CD4-positive, alpha-beta T cell treated with Interleukin-15 for 4 hours (primary cell): ENCODE measurements at regions not wholly inside any gene's neighbourhood (a gene's known extent, or its start where the extent isn't known, plus 50 kb on each side); places are given as distances from the start of the nearest gene placed in this dataset.
"Not testable (repeated sequence)": the region's sequence is repeated elsewhere in the genome, so short reads cannot be mapped to it uniquely, and the experiment has no call there.

Experiments used
- DNase-seq: peaks from one replicate; pipeline ENCODE4 v3.0.0-alpha.2; 2020; ENCODE audit warnings: low spot score

DNA sequence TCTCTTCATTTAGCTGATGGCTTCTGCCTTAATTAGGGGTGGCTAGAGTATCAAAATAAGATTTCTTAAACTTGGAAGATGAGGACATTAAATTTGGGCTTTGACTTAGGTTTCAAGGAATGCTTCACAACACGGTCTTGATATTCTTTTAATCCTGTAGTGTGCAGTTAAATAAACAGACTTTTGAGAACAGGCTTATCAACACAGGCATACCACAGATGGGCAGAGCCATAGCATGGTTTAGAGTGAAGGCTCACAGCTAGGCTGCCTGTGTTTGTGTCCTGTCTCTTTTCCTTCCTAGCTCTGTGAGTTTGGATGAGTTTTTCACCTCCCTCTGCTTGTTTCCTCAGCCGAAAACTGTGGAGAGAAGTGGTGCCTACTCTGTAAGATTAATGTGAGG is 102.3 kb upstream of the IPO9 start:
- DNase-seq, result no peak

DNA sequence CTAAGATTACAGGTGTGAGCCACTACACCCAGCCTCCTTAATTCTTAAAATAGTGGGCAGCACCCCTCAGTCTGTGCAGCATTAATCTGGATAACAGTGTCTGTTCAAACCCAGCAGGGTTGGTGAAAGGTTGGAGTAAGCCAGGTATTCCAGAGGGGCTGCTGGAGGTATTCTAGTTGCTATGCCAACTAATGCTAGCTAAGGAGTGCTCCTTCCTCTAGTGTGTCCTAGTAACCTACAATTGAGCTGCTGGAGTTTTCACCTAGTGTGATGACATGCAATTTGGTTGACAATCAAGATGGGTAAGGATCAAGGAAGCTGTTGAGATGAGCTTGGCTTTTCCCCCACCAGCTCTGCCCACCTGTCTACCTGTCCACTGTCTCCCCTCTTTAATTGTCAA is 100.2 kb upstream of the IPO9 start:
- DNase-seq, result no peak

DNA sequence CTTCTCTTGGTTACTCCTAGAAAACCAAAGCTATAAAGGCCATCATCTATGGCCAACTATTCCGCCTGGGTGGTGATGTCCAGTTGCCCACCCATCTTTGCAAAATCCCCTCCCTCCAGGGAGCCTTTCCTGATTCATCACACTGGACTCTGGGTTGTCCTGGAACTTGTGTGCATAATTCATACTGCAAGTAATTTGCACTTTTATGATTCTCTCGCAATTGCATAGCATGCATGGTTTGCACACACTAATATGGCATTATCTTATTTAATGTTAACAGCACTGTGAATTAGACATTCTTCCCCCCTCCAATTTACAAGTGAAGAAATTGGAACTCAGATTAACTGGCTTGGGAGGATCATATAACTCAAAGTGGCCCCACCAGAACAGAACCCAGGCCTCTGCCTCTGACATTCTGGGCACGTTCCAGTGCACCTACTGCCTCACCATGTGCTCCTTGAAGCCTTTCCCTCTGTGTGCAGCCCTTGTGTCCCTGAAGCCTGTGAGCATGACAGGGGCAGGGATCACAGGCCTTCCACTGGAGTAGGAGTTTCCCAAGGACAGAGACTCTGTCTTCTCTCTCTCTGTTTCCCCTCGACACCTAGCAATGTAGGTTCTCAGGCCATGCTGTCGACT is 98.9 kb upstream of the IPO9 start:
- no peak for DNase-seq

DNA sequence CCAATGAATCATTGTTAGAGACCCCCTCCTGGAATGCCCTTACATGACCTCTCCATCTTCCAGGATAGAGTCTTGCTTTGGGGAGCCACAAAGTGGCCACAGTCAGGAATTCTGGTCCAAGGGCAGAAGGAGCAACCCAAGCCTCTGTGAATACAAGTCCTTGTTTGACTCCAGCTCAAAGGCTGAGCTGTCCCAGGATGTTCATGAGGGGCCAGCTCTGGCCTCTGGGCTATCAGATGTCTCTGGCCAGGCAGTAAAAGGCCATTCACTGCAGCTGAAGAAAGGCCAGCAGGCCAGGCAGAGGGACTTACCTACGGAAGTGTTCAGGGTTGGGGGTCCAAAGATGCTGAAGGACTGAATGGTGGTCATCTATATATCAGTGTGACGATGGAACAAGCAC is 98.3 kb upstream of the IPO9 start:
- no peak for DNase-seq

DNA sequence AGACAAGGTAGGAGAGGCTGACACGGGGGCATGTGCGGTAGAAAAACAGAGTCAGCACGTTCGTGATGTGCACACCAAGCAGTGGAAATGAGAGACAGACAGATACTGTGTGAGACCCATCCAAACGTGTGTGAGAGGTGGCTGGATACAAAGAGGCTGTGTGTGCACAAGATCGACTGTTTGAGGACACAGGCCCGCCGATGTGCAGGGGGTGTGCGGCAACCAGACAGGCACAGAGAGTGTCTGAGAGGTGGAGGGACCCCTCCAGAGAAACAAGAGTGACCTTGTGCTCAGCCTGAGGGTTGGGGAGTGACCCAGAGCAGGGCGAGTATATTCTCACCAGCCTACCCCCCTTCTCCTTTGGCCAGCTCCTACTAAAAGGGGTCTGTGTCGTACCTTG is 97.8 kb upstream of the IPO9 start:
- DNase-seq, result no peak

DNA sequence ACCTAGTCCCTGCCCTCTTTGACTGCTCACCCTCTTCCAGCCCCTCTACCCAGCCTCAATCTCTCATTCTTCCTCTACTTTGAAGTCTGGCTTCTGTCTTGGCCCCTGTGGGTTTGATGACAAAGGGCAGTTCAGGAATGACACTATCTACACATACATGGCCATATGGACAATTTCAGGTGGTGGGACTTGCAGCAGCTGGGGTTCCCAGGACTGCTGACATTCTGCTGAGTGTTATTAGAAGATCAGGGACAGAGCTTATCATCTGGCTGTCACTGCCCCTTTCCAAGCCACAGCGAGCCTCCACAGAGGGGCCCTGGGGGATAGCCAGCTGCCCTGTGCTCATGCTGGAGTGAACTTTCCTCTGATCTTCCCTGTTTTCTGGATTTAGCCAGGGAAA is 97.4 kb upstream of the IPO9 start:
- DNase-seq, result no peak

DNA sequence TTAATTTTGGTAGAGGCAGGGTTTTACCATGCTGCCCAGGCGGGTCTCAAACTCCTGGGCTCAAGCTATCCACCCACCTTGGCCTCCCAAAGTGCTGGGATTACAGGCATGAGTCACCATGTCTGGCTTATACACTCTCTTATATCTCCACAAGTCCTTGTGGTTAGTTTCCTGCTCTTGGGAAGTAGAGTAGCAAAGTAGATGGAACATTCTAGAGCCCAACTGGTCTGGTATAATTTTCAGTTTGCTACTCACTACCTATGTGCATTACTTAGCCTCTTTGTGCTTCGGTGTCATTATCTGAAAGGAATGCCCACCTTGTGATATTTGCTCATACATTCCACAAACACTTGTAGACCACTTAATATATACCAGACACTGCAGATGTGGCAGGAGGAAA is 96.6 kb upstream of the IPO9 start:
- no peak for DNase-seq

DNA sequence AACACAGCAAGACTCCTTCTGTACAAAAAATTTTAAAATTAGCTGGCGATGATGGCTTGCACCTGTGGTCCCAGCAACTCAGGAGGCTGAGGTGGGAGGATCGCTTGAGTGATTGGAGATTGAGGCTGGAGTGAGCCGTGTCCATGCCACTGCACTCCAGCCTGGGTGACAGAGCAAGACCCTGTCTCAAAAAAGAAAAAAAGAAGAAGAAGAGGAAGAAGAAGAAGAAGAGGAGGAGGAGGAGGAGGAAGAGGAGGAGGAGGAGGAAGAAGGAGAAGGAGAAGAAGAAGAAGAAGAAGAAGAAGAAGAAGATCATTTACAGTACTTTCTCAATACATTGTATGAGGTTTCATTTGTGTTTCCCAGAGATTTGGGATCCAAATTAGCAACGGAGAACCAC is 94.7 kb upstream of the IPO9 start:
- DNase-seq, result not testable (repeated sequence)

DNA sequence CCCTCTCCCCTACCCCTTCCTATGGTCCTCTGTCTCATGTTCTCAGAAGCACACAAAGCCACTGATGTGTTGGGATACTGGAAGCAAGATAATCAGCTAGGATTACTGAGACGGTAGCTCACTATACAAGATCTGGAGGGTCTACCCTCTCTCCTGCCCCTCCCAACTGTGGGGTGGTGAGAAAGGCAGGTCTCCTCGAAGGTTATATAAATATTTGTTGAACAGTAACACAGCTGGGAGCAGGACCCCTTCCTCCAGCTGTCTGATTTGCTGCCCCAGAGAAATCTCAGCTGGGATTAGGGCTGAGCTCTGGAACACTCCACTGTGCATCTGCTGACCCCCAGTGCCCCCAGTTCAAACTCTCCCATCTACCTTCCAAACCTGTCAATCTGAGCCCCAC is 94.2 kb upstream of the IPO9 start:
- no peak for DNase-seq

DNA sequence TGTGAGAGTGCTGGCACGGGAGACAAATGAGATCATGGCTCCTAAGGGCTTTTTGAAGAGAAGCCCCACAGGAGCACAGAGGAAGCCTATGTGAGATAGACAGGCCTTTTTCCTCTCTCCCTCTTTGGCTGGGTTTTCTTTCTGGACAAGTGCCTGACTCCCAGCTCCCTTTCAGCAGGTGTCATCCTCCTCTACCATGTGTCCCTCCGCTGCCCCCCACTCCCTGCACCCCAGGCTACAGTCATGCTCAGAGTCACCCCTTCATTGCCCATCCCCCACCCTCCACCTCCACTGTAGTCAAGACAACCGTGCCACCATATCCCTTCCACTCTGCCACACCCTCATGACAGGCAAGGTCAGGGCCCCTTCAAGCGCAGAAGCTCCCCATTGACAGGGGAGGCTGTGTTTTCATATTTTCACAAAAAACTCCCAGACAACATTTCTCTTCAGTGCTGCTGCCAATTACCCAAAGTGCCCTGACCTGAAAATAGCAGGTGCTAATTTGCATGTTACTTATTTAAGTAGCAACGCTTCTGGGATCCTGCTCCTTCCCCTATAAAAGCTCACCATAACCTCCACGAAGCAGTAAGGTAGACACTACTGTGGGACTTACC is 92.1 kb upstream of the IPO9 start:
- no peak for DNase-seq

DNA sequence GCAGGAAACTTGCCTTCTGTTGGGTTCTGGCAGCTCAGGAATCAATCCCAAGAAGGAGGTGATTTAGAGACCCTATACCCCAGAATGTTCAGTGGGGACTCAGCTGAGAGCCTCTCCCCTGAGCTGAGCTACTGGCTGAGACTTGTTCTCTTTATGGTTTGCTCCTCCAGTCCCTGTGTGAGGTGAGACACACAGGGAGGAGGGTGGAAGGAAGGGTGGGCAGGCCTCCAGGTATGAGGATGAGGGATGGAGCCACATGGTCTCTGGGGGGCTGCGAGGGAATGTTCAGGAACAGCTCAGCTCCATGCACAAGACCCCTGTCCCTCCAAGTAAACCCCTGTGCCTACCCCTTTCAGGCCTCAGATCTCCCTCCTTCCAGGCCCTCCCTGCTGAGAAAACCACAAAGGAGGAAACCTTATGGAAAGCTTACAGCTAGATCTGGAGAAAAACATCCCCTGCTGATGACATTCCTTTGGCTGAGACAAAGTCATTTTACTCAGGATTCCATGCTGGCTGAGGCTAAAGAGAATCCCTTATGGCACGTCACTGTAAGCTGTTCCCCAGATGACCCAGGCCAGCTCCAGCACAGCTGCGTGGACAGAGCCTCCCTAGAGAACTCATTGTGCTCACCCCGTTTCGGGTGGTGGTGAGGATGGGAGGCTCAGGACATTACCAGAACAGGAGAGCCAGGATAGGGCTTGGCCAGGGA is 91.5 kb upstream of the IPO9 start:
- no peak for DNase-seq

DNA sequence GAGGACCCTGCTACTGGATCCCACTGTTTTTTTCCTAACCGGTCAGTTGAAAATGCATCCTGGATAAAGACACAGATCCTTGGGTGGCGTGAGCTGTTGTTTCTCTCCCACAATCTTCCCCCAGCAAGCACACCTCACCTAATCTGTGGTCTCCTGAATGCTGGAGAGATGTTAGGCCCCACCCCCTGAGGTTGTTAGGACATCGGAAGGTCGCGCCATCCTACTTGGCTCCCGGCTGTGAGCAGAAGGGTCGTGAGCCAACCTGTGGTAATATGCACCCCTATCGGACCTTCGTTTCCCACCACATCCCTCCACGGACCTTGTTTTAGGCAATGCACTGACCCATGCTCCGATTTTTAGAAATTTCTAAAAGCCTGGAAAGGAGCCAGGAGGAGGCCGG is 89.9 kb upstream of the IPO9 start:
- no peak for DNase-seq

DNA sequence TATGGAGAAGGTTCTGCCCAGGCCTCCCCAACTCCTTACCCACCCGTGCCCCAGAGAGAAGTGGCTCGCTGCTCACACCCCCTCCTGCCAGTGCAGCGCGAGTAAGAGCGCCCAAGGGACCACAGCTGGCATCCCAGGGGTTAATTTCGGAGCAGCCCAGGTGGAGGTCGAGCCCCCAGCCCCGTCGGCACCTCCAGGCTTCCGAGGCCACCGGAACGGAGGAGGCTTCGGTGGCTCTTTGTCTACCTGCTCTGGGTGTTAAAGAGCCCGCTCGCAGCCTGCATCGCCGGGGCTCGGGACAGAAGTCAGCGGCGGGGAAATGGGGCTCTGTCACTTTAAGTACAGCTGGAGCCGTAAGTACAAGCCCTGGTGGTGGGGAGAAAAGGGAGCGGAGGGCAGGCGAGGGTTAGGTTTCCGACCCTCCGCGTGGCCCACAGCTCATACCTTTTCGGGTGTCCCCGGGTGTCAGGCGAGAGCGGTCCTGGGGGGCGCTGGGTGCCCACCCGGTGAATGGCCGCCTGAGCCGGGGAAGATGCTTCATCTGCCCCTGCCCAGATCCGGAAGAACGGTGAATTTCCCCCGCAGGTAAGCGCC is 89.4 kb upstream of the IPO9 start:
- DNase-seq, result peak; percentile 46

DNA sequence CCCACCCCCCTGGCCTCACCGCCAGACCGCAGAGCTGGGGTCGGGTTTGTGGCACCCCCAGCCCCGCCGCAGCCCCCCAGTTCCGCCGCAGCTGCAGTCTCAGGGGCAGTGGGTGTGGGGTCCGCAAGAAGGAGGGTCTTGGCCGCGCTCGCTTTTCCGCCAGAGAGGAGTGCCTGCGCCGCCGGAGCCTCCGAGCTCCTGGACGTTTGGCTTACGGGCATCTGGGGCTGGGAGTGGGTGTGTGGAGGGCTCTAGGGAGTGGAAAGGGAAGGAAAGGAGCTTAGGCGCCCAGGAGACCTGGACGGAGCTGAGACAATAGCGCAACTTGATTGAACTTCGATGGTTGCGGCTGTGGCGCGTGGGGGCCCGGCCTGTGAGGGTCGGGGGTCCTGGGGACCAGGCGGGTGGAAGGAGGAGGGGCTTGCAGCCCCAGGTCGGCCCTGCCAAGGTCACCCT is 88.8 kb upstream of the IPO9 start:
- no peak for DNase-seq

DNA sequence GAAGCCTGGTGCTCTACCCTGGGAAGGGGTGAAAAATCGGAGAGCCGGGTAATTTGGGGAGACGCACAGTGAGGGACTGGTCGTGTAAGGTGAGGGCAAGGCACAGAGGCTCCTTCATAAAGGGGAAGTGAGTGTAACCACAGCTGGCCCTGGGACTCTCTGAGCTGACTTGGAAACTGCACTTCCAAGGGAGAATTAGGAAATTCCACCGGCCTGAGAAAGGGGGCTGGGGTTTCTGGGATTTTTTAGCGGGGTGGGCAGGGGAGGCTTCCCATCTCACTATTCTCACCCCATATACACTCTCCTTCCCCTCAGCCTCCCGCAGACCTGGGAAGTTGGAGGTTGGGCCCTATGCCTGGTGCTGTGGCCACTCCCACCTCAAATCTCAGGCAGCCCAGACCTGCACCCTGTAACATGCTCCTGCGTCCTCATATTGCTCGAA is 88.3 kb upstream of the IPO9 start:
- DNase-seq, result no peak

DNA sequence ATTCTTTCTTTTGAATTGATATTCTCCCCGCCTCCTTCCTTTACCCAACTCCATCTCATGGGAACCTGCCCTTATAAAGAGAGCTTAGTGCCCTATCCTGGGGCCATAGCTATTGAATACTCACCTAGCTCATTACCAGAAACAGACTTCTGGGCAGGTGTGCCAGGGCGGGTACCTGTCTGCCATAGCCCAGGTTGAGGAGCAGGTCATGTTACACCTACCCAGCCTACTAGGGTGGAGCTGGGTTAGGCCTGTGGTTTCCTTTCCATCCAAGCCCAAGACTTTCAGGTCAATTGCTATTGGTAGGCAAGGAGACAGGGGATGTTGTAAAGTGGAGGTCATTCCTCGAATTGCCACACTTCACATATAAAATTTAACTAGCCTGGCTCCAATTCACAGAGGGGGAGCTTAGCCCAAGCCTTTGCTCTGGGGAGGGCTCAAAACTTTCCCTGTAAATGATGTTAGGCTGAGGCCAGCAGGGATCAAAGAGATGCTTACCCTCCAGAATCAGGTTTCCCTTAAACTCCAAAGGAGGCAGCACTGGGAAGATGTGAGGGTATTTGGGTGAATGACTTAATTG is 87.1 kb upstream of the IPO9 start:
- no peak for DNase-seq

DNA sequence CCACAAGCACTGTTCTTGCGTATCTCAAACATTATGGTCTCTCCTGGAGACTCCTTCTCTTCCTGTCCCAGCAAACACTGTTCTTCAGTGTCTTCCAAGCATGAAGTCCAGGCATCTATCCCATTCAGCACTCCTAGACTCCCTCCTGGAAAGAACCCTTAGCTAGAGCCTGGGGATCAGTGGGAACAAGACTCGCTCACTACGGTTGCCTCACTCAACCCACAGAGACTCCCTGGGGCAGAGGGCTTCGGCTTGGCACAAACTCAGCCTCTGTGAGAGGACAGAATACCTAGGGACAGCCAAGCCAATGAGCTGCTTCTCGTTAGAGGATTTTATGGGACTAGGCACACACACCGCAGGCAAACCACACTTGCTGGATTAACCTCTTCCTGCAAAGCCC is 86.5 kb upstream of the IPO9 start:
- DNase-seq, result no peak

DNA sequence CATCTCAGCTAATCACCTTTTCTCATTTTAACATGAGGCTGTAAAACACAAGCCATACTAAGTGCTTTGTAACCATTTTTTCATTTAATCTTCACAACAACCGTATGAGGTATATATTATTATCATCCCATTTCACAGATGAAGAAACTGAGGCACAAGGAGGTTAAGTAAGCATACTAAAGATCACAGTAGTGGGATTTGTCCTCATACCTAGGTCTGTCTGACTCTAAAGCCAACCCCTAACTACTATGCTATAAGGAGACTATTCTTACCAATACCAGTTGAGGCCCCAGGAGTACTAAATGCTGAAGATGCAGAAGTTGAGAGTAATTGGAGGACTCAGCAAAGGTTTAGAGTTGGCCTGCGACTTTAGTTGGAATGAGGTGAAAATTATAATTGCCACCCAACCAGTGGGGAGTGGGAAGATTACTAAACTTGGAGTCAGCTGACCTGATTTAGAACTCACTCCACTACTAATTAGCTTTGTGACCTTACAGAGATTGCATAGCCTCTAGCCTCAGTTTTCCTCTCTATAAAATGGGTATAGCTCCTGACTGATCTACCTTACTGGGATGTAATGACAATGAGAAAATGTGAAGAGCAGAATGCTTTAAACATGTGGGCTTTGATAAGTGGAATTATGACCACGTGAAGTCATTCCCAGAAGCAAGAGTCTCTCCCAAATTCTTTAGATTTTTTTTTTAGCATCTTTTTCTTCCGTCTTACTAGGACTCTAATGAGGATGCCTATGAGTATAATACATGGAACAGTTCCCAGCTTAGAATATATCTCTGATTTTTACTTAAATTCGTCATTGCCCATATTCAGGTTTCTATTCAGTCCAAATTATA is 85.8 kb upstream of the IPO9 start:
- DNase-seq, result no peak

DNA sequence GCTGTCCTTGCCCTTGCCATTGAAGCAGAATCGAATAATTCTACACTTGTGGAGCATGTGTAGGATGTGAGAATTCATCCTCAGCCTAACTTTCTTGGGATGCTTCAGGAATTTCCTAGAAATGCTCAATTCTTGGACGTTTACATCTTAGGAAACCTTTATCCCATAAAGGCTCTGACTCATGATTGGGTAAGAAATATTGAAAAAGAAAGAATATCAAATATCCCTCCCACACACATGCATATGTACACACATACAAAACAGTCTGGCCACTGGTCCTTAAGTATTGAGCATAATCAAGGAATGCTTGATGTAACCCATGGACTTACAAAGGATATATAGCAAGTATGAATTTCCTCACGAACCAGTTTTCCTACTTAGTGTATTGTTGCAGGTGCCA is 83.9 kb upstream of the IPO9 start:
- DNase-seq, result no peak

DNA sequence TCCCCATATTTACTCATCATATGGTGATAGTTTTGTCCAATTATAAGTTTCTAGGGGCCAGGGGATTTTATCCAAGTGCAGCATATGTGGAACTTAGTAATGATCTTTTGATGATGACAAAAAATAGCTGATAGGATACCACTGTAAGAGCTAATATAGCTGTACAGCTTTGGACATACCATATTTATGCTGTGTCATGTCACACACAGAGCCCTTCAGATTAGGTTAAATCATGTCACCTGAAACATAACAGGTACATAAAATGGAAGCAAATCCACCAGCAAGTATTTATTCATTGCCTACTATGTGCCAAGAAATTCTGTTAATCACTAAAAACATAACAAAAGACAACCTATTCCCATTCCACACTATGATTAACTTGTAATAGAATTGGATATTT is 82.8 kb upstream of the IPO9 start:
- DNase-seq, result no peak

DNA sequence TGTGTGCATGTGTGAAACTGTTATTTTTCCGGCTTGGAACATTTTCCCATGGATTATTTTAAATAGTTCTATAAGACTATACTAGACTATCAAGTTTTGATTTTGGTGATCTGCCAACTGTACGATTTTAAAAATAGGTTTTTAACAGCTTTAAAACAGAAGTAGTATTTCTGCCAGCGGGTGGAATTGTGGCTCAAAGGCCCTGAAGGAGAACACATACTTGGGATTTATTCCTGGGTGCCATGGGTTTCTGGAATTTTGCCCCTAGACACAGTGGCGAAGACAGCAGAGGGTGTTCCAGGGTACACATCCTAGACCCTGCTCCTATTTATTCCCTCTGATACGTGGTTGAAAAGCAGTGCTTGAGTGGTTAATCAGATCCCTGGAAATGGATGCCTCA is 81.7 kb upstream of the IPO9 start:
- no peak for DNase-seq

DNA sequence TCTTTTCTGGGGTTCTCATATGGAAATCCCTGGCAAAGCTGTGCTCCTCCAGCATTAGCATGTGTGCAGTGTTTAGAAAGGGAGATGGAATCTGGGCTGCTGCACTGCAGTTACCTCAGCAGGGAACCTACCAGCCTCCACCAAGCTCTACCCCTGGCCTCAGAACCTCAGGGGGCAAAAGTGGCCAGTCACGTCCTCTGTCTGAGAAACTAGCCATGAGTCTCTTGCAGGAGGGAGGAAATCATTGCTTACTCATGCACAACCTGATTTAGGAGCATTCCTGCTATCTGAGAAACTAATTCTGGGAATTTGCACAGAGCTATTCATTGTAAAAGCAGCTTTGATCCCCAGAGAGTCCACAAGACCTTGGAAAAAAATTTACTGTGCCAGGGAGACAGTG is 80.6 kb upstream of the IPO9 start:
- no peak for DNase-seq
